ENCODE measurements at regions not wholly inside any gene's neighbourhood (a gene's known extent, or its start where the extent isn't known, plus 50 kb on each side); places are given as distances from the start of the nearest gene placed in this dataset.

- no peak overlapping the region for H3K23ac ChIP-seq (ENCODE audit: low read depth, low read length)
- no peak overlapping the region for H2AK9ac ChIP-seq (replicated peaks; ENCODE audit: low read depth, low read length, poor library complexity)
- DNase-seq (no peak), ATAC-seq (ENCODE audit: low read depth) (no peak)
- no peaks in the 10 kb centered on the region for H3K9me1 ChIP-seq (ENCODE audit: insufficient read depth, low read length)
- no TSS peak for BruUV-seq (replicated peaks)
- H3K27ac ChIP-seq (ENCODE audit: insufficient read depth, low read length): no peak overlapping the region
- H2AFZ ChIP-seq (replicated peaks; ENCODE audit: low read length, poor library complexity): no peak overlapping the region
- 0 out of 2 replicates have a peak, but pooled peaks cover 2% of the 10 kb centered on the region for H3K9me3 ChIP-seq (ENCODE audit: control insufficient read depth, insufficient read depth, low read length)
- H2AK5ac ChIP-seq (ENCODE audit: low read depth, low read length): no peak overlapping the region
- TF ChIP-seq MXI1 (IDR thresholded peaks at IDR 0.05; ENCODE audit: borderline replicate concordance, low read depth, low read length) (no peak), CHD1 (IDR thresholded peaks at IDR 0.05; ENCODE audit: low read depth, low read length) (no peak), RCOR1 (IDR thresholded peaks at IDR 0.05; ENCODE audit: insufficient replicate concordance, low read length) (no peak), USF2 (IDR thresholded peaks at IDR 0.05; ENCODE audit: low read depth, low read length) (no peak), RFX5 (IDR thresholded peaks at IDR 0.05; ENCODE audit: low read depth, low read length) (no peak), ELK1 (IDR thresholded peaks at IDR 0.05; ENCODE audit: borderline replicate concordance, low read depth, low read length) (no peak), NFE2L2 (IDR thresholded peaks at IDR 0.05; ENCODE audit: low read depth, low read length) (no peak), CTCF (conservative IDR thresholded peaks at IDR 0.05; ENCODE audit: low read depth, low read length) (no peak), RAD21 (IDR thresholded peaks at IDR 0.05; ENCODE audit: low read length) (no peak), CEBPB (IDR thresholded peaks at IDR 0.05; ENCODE audit: low read depth, low read length) (no peak), FOS (IDR thresholded peaks at IDR 0.05; ENCODE audit: low read depth, low read length) (no peak), MAFK (IDR thresholded peaks at IDR 0.05; ENCODE audit: low read depth, low read length) (no peak), BHLHE40 (IDR thresholded peaks at IDR 0.05; ENCODE audit: low read depth, low read length) (no peak), SMC3 (IDR thresholded peaks at IDR 0.05; ENCODE audit: low read depth, low read length) (no peak), MAZ (IDR thresholded peaks at IDR 0.05; ENCODE audit: borderline replicate concordance, low read depth, low read length) (no peak)
- no peak overlapping the region for H3K4me2 ChIP-seq (ENCODE audit: low read depth, low read length)
- no peak overlapping the region for H2BK5ac ChIP-seq (ENCODE audit: low read depth, low read length, poor library complexity, severe bottlenecking)
- H3K4me3 ChIP-seq (ENCODE audit: insufficient read depth, low read depth, low read length): no peak overlapping the region
- no peak overlapping the region for H3K4ac ChIP-seq (ENCODE audit: low read depth, low read length)
- intact Hi-C loops (cut with micrococcal nuclease) (no loop called here), in situ Hi-C loops (cut with MboI; ENCODE audit: low sequenced_read_pairs) (no loop called here), dilution Hi-C loops (cut with HindIII; ENCODE audit: low sequenced_read_pairs, unreplicated experiment) (no loop called here)
- no peak overlapping the region for H3K18ac ChIP-seq (ENCODE audit: low read depth, low read length)
- H2BK15ac ChIP-seq (ENCODE audit: low read depth, low read length): no peak overlapping the region
- no peak overlapping the region for H3K56ac ChIP-seq (ENCODE audit: extremely low read depth, insufficient read depth, low read length)
- H3K79me1 ChIP-seq (ENCODE audit: low read depth in 1 of 2, low read length in 2 of 2): no peaks in the 10 kb centered on the region
- no peaks in the 10 kb centered on the region for H3K36me3 ChIP-seq (ENCODE audit: control insufficient read depth, insufficient read depth, low read length)
- H2BK20ac ChIP-seq (ENCODE audit: low read depth, low read length): no peak overlapping the region
- H4K91ac ChIP-seq (ENCODE audit: insufficient read depth, low read depth, low read length): no peak overlapping the region
- ChIA-PET POLR2A (ENCODE audit: unreplicated experiment) (no interaction called here), CTCF (no interaction called here)
- no peak overlapping the region for H4K8ac ChIP-seq (ENCODE audit: low read depth in 2 of 2, low read length in 2 of 2)
- H3K27me3 ChIP-seq (ENCODE audit: control insufficient read depth, insufficient read depth, low read length): no peaks in the 10 kb centered on the region
- H3K14ac ChIP-seq (replicated peaks; ENCODE audit: low read depth, low read length): no peak overlapping the region
- WGBS, 2 experiments (ENCODE audit: extremely low coverage in 2 of 2, insufficient read length in 1 of 2): no CpG with 5 or more reads among the region's 1 CpG
- H3K9ac ChIP-seq (ENCODE audit: low read depth, low read length): no peak overlapping the region
- H4K5ac ChIP-seq (ENCODE audit: low read depth, low read length): no peak overlapping the region
- H4K20me1 ChIP-seq (ENCODE audit: insufficient read depth, low read length): no peaks in the 10 kb centered on the region
- H2BK120ac ChIP-seq (ENCODE audit: low read depth, low read length): no peak overlapping the region
- no peaks in the 10 kb centered on the region for H3K4me1 ChIP-seq (ENCODE audit: control insufficient read depth, insufficient read depth, low read length)
Observed at GRCh38 chr15:87322870-87323269, 933.7 kb downstream of the NTRK3 start.
